IPS DF 6.9 (cell line): ENCODE measurements at regions not wholly inside any gene's neighbourhood (a gene's known extent, or its start where the extent isn't known, plus 50 kb on each side); places are given as distances from the start of the nearest gene placed in this dataset.
"Not testable (repeated sequence)": the region's sequence is repeated elsewhere in the genome, so short reads cannot be mapped to it uniquely, and the experiment has no call there.

Experiments used
- DNase-seq: peaks from one replicate; pipeline ENCODE4 v3.0.0-alpha.2; 2013; ENCODE audit warnings: low read depth, low spot score
- H3K27ac ChIP-seq: one replicate; pipeline ENCODE4 v1.5.1; 2013; ENCODE audit warnings: low read length, control low read depth
- H3K27me3 ChIP-seq: 2 replicates; pipeline ENCODE4 v1.6.1; 2013; ENCODE audit warnings: mild to moderate bottlenecking, low read length; ENCODE audit not compliant: control insufficient read depth, insufficient read depth
- H3K36me3 ChIP-seq: 2 replicates; pipeline ENCODE4 v1.6.1; 2013; ENCODE audit warnings: low read length; ENCODE audit not compliant: control insufficient read depth, insufficient read depth
- H3K4me1 ChIP-seq: 2 replicates; pipeline ENCODE4 v1.6.1; 2013; ENCODE audit warnings: low read length; ENCODE audit not compliant: control insufficient read depth, insufficient read depth
- H3K4me3 ChIP-seq: 2 replicates; pipeline ENCODE4 v1.5.1; 2013; ENCODE audit warnings: mild to moderate bottlenecking, low read length
- H3K9me3 ChIP-seq: 2 replicates; pipeline ENCODE4 v1.6.1; 2013; ENCODE audit warnings: low read length, inconsistent platforms; ENCODE audit not compliant: control insufficient read depth, insufficient read depth
- WGBS: extraction: QIAGEN DNeasy Blood & Tissue Kit; methylation state at CpG from one replicate; pipeline ENCODE4 v1.1.7; 2013; ENCODE audit warnings: mixed read lengths, missing lambda C conversion rate; ENCODE audit not compliant: insufficient read length, insufficient coverage; 5-methylcytosine and 5-hydroxymethylcytosine counted together

GRCh38 chr13:100787899-100788298 is 113.3 kb upstream of the TMTC4 start:
- H3K27me3 ChIP-seq: no peaks in the 10 kb centered on the region
- WGBS: no CpG with 5 or more reads among the region's 1 CpG
- H3K9me3 ChIP-seq: peaks cover 2% of the 10 kb centered on the region
- H3K36me3 ChIP-seq: no peaks in the 10 kb centered on the region
- H3K4me1 ChIP-seq: no peaks in the 10 kb centered on the region
- H3K27ac ChIP-seq: no peak overlapping the region
- no peak overlapping the region for H3K4me3 ChIP-seq
- no peak for DNase-seq

GRCh38 chr13:100776686-100777085 is 102.1 kb upstream of the TMTC4 start:
- H3K36me3 ChIP-seq, H3K27me3 ChIP-seq, DNase-seq, H3K9me3 ChIP-seq, H3K4me1 ChIP-seq, H3K27ac ChIP-seq, H3K4me3 ChIP-seq: not testable (repeated sequence)
- WGBS: no CpG with 5 or more reads among the region's 2 CpGs

GRCh38 chr13:100773923-100774663 is 99.5 kb upstream of the TMTC4 start:
- H3K4me3 ChIP-seq: no peak overlapping the region
- DNase-seq: no peak
- WGBS: no CpG with 5 or more reads among the region's 13 CpGs
- H3K9me3 ChIP-seq: no peaks in the 10 kb centered on the region
- H3K27me3 ChIP-seq: no peaks in the 10 kb centered on the region
- H3K27ac ChIP-seq: no peak overlapping the region
- H3K36me3 ChIP-seq: no peaks in the 10 kb centered on the region
- H3K4me1 ChIP-seq: no peaks in the 10 kb centered on the region

GRCh38 chr13:100773429-100773828 is 98.8 kb upstream of the TMTC4 start:
- Histone ChIP-seq H3K9me3 (no peaks in the 10 kb centered on the region), H3K36me3 (no peaks in the 10 kb centered on the region), H3K4me1 (no peaks in the 10 kb centered on the region), H3K27me3 (no peaks in the 10 kb centered on the region), H3K4me3 (no peak overlapping the region), H3K27ac (no peak overlapping the region)
- no peak for DNase-seq
- no CpG with 5 or more reads among the region's 3 CpGs for WGBS

GRCh38 chr13:100767192-100767591 is 92.6 kb upstream of the TMTC4 start:
- Histone ChIP-seq H3K4me3 (no peak overlapping the region), H3K9me3 (no peaks in the 10 kb centered on the region), H3K27me3 (no peaks in the 10 kb centered on the region), H3K36me3 (peaks cover 3% of the 10 kb centered on the region; the same call in 1 of the 2 replicates), H3K27ac (no peak overlapping the region), H3K4me1 (no peaks in the 10 kb centered on the region)
- DNase-seq: no peak
- WGBS: no CpG with 5 or more reads among the region's 2 CpGs

GRCh38 chr13:100766570-100766969 is 92.0 kb upstream of the TMTC4 start:
- H3K4me1 ChIP-seq, H3K4me3 ChIP-seq, H3K27me3 ChIP-seq, H3K9me3 ChIP-seq, H3K27ac ChIP-seq, DNase-seq, H3K36me3 ChIP-seq: not testable (repeated sequence)
- WGBS: no CpG with 5 or more reads among the region's 4 CpGs

- WGBS: no CpG with 5 or more reads among the region's 9 CpGs
- no peaks in the 10 kb centered on the region for H3K4me1 ChIP-seq
- H3K9me3 ChIP-seq: no peaks in the 10 kb centered on the region
- DNase-seq: no peak
- H3K4me3 ChIP-seq: no peak overlapping the region
- no peak overlapping the region for H3K27ac ChIP-seq
- H3K36me3 ChIP-seq: peaks cover 3% of the 10 kb centered on the region; the same call in 1 of the 2 replicates
- H3K27me3 ChIP-seq: no peaks in the 10 kb centered on the region
These were observed 90.3 kb upstream of the TMTC4 start for GRCh38 chr13:100764937-100765336.

- H3K4me1 ChIP-seq: not testable (repeated sequence)
- no CpG with 5 or more reads among the region's 22 CpGs for WGBS
These were observed 87.5 kb upstream of the TMTC4 start for GRCh38 chr13:100762126-100762525.

GRCh38 chr13:100755891-100756290 is 81.3 kb upstream of the TMTC4 start:
- no CpG with 5 or more reads among the region's 1 CpG for WGBS
- no peak overlapping the region for H3K4me3 ChIP-seq

More at GRCh38 chr13:100762126-100762525, 87.5 kb upstream of the TMTC4 start:
- not testable (repeated sequence) for H3K27ac ChIP-seq, H3K36me3 ChIP-seq, H3K9me3 ChIP-seq, DNase-seq, H3K4me3 ChIP-seq, H3K27me3 ChIP-seq

GRCh38 chr13:100754459-100754858 is 79.9 kb upstream of the TMTC4 start:
- Histone ChIP-seq H3K4me1 (no peaks in the 10 kb centered on the region), H3K27ac (no peak overlapping the region), H3K4me3 (no peak overlapping the region), H3K9me3 (no peaks in the 10 kb centered on the region), H3K36me3 (no peaks in the 10 kb centered on the region), H3K27me3 (no peaks in the 10 kb centered on the region)
- no peak for DNase-seq
- no CpG with 5 or more reads among the region's 5 CpGs for WGBS

More at GRCh38 chr13:100755891-100756290, 81.3 kb upstream of the TMTC4 start:
- DNase-seq: no peak
- H3K27ac ChIP-seq: no peak overlapping the region
- no peaks in the 10 kb centered on the region for H3K27me3 ChIP-seq
- H3K4me1 ChIP-seq: no peaks in the 10 kb centered on the region
- H3K36me3 ChIP-seq: no peaks in the 10 kb centered on the region
- H3K9me3 ChIP-seq: no peaks in the 10 kb centered on the region

- Histone ChIP-seq H3K4me3 (no peak overlapping the region), H3K27ac (no peak overlapping the region), H3K27me3 (no peaks in the 10 kb centered on the region), H3K9me3 (no peaks in the 10 kb centered on the region), H3K4me1 (no peaks in the 10 kb centered on the region), H3K36me3 (no peaks in the 10 kb centered on the region)
- no CpG with 5 or more reads among the region's 4 CpGs for WGBS
- no peak for DNase-seq
These were observed 78.8 kb upstream of the TMTC4 start for GRCh38 chr13:100753376-100753775.
